ENCODE measurements at regions not wholly inside any gene's neighbourhood (a gene's known extent, or its start where the extent isn't known, plus 50 kb on each side); places are given as distances from the start of the nearest gene placed in this dataset.

- no peak for TF ChIP-seq CTCF (IDR thresholded peaks at IDR 0.05)
- TF ChIP-seq POLR2A (IDR thresholded peaks at IDR 0.05), result no peak
These were observed 250.3 kb downstream of the HS3ST1 start for GRCh38 chr4:11178433-11178832.

Measured in body of pancreas (tissue), 4 donors.